H1 (cell line): ENCODE measurements at regions not wholly inside any gene's neighbourhood (a gene's known extent, or its start where the extent isn't known, plus 50 kb on each side); places are given as distances from the start of the nearest gene placed in this dataset.

Experiments
- CTCF ChIA-PET: fragments of 300-600 bp; sonication (Branson Sonifier 250); formaldehyde crosslinking; loops from one replicate; lab custom pipeline; 2021; ENCODE audit not compliant: partially characterized antibody; lab: Charles Lee
- POLR2A ChIA-PET: fragments of 300-600 bp; sonication (Branson Sonifier 250); formaldehyde crosslinking; loops from one replicate; lab custom pipeline; 2021; ENCODE audit warnings: inconsistent platforms; ENCODE audit not compliant: partially characterized antibody; lab: Charles Lee
- DNase-seq, 2 experiments: peaks; one replicate each; pipeline versions ENCODE4 v3.0.0 to v3.0.0-alpha.2; 2010 to 2022; ENCODE audit warnings: low spot score in 2 of 2, low read depth in 1 of 2, mixed read lengths in 1 of 2
- FAIRE-seq: peaks from 2 replicates; lab custom pipeline; 2011; peaks lifted over from hg19 to GRCh38; lab: Jason Lieb, UNC
- H2AFZ ChIP-seq: 2 replicates; pipeline ENCODE4 v1.8.1; 2012; ENCODE audit warnings: low read length, inconsistent platforms
- H2AK5ac ChIP-seq: 2 replicates; pipeline ENCODE4 v1.6.1; 2013; ENCODE audit warnings: low read depth, low read length
- H2BK120ac ChIP-seq: replicated peaks from 2 replicates; pipeline ENCODE3; 2013; ENCODE audit warnings: low read depth, low read length, inconsistent platforms
- H2BK12ac ChIP-seq: 2 replicates; pipeline ENCODE4 v1.6.1; 2013; ENCODE audit warnings: low read depth, low read length
- H2BK15ac ChIP-seq: 2 replicates; pipeline ENCODE4 v1.6.1; 2013; ENCODE audit warnings: low read length
- H2BK20ac ChIP-seq: 2 replicates; pipeline ENCODE4 v1.6.1; 2013; ENCODE audit warnings: low read length
- H2BK5ac ChIP-seq: 2 replicates; pipeline ENCODE4 v1.6.1; 2013; ENCODE audit warnings: low read depth, low read length
- H3K14ac ChIP-seq: 2 replicates; pipeline ENCODE4 v1.6.1; 2013; ENCODE audit warnings: inconsistent platforms; ENCODE audit not compliant: insufficient read length
- H3K18ac ChIP-seq: 2 replicates; pipeline ENCODE4 v1.6.1; 2013; ENCODE audit warnings: low read length; ENCODE audit errors: extremely low read depth
- H3K23ac ChIP-seq: 2 replicates; pipeline ENCODE4 v1.6.1; 2013; ENCODE audit warnings: inconsistent platforms; ENCODE audit not compliant: insufficient read length
- H3K23me2 ChIP-seq: 2 replicates; pipeline ENCODE4 v1.6.1; 2013; ENCODE audit warnings: low read depth, low read length
- H3K27ac ChIP-seq: 2 replicates; pipeline ENCODE4 v1.6.1; 2011; ENCODE audit warnings: low read depth, low read length, inconsistent platforms
- H3K27me3 ChIP-seq, 4 experiments: replicated peaks in 1 of 4; 1 replicate in 1 of 4; 2 replicates in 3 of 4; pipeline versions ENCODE4 v1.6.1 to v1.8.1; 2011 to 2013; ENCODE audit warnings: low read length in 3 of 4, mild to moderate bottlenecking in 3 of 4, inconsistent platforms in 2 of 4, mixed read lengths in 2 of 4, moderate library complexity in 1 of 4; ENCODE audit not compliant: control insufficient read depth in 3 of 4, insufficient read depth in 3 of 4; ENCODE audit errors: extremely low read depth in 1 of 4
- H3K36me3 ChIP-seq, 4 experiments: 2 replicates each; pipeline versions ENCODE4 v1.6.1 to v1.8.1; 2011 to 2013; ENCODE audit warnings: mild to moderate bottlenecking in 4 of 4, low read length in 3 of 4, moderate library complexity in 2 of 4, control low read depth in 1 of 4, inconsistent platforms in 1 of 4; ENCODE audit not compliant: insufficient read depth in 4 of 4, control insufficient read depth in 2 of 4
- H3K4ac ChIP-seq: replicated peaks from 2 replicates; pipeline ENCODE3; 2013; ENCODE audit warnings: low read length, low read depth, mixed read lengths, inconsistent platforms; ENCODE audit not compliant: insufficient read length
- H3K4me1 ChIP-seq, 4 experiments: replicated peaks in 1 of 4; 1 replicate in 1 of 4; 2 replicates in 3 of 4; pipeline versions ENCODE4 v1.6.1 to v1.8.1; 2011 to 2013; ENCODE audit warnings: low read length in 3 of 4, inconsistent platforms in 2 of 4, mixed read lengths in 1 of 4; ENCODE audit not compliant: insufficient read depth in 4 of 4, control insufficient read depth in 3 of 4
- H3K4me2 ChIP-seq, 2 experiments: 2 replicates each; pipeline versions ENCODE4 v1.6.1 to v1.8.1; 2011 to 2013; ENCODE audit warnings: low read depth in 2 of 2, low read length in 2 of 2, control low read depth in 1 of 2, inconsistent platforms in 1 of 2, mild to moderate bottlenecking in 1 of 2; ENCODE audit not compliant: insufficient read depth in 1 of 2
- H3K4me3 ChIP-seq, 4 experiments: fragments of 200-600, 300-600 bp in 1 of 4; sonication (generic), shearing (Covaris generic), sonication (Bioruptor Twin) in 1 of 4; 2 replicates each; pipeline versions ENCODE4 v1.5.1 to v1.8.1; 2011 to 2016; ENCODE audit warnings: low read length in 4 of 4, low read depth in 3 of 4, control low read depth in 2 of 4, inconsistent platforms in 2 of 4, mild to moderate bottlenecking in 2 of 4, mixed read lengths in 1 of 4, moderate library complexity in 1 of 4; ENCODE audit not compliant: insufficient read depth in 2 of 4; ENCODE audit errors: extremely low read depth in 1 of 4
- H3K56ac ChIP-seq: replicated peaks from 2 replicates; pipeline ENCODE3; 2013; ENCODE audit warnings: low read depth, mild to moderate bottlenecking, mixed read lengths, low read length, inconsistent platforms; ENCODE audit not compliant: insufficient read length
- H3K79me1 ChIP-seq: 2 replicates; pipeline ENCODE4 v1.6.1; 2013; ENCODE audit warnings: low read depth, low read length, control low read depth
- H3K79me2 ChIP-seq, 2 experiments: 2 replicates each; pipeline versions ENCODE4 v1.6.1 to v1.8.1; 2012 to 2013; ENCODE audit warnings: low read length in 2 of 2, mild to moderate bottlenecking in 2 of 2, inconsistent platforms in 1 of 2; ENCODE audit not compliant: insufficient read depth in 2 of 2, control insufficient read depth in 1 of 2
- H3K9ac ChIP-seq, 4 experiments: replicated peaks in 1 of 4; 1 replicate in 1 of 4; 2 replicates in 3 of 4; pipeline versions ENCODE4 v1.6.1 to v1.8.1; 2011 to 2013; ENCODE audit warnings: low read depth in 3 of 4, low read length in 3 of 4, control low read depth in 2 of 4, mild to moderate bottlenecking in 2 of 4, moderate library complexity in 2 of 4, inconsistent platforms in 1 of 4; ENCODE audit errors: extremely low read depth in 1 of 4
- H3K9me3 ChIP-seq, 2 experiments: 2 replicates each; pipeline versions ENCODE4 v1.6.1 to v1.8.1; 2012 to 2013; ENCODE audit warnings: mild to moderate bottlenecking in 2 of 2, moderate library complexity in 2 of 2, control low read depth in 1 of 2, inconsistent platforms in 1 of 2, low read depth in 1 of 2, low read length in 1 of 2, mixed read lengths in 1 of 2; ENCODE audit not compliant: insufficient read depth in 2 of 2
- H4K20me1 ChIP-seq, 2 experiments: replicated peaks in 1 of 2; 2 replicates each; pipeline versions ENCODE3 to v1.8.1; 2011 to 2013; ENCODE audit warnings: inconsistent platforms in 2 of 2, low read length in 2 of 2, mild to moderate bottlenecking in 1 of 2; ENCODE audit not compliant: insufficient read depth in 2 of 2, control insufficient read depth in 1 of 2
- H4K5ac ChIP-seq: 2 replicates; pipeline ENCODE4 v1.6.1; 2013; ENCODE audit warnings: low read length, low read depth, mixed read lengths, inconsistent platforms; ENCODE audit not compliant: insufficient read length
- H4K8ac ChIP-seq: 2 replicates; pipeline ENCODE4 v1.8.0; 2013; ENCODE audit warnings: mild to moderate bottlenecking, moderate library complexity, low read length, inconsistent platforms; ENCODE audit not compliant: insufficient read depth; ENCODE audit errors: extremely low read depth
- H4K91ac ChIP-seq: replicated peaks from 2 replicates; pipeline ENCODE3; 2013; ENCODE audit warnings: low read length, mixed read lengths, inconsistent platforms; ENCODE audit not compliant: insufficient read length
- CBX8 ChIP-seq: fragments of 300-800, 300-1000 bp; sonication (generic); IDR thresholded peaks from 2 replicates; pipeline ENCODE4 v1.7.1; 2016; ENCODE audit warnings: low read depth, low read length, borderline replicate concordance
- EP300 ChIP-seq, 2 experiments: IDR thresholded peaks; 1 replicate in 1 of 2; 2 replicates in 1 of 2; pipeline ENCODE4 v1.6.1; 2011 to 2012; ENCODE audit warnings: low read depth in 2 of 2, low read length in 2 of 2, mild to moderate bottlenecking in 2 of 2, borderline replicate concordance in 1 of 2, inconsistent platforms in 1 of 2, moderate library complexity in 1 of 2
- EZH2 ChIP-seq: fragments of 200-600 bp; sonication (generic); IDR thresholded peaks from 2 replicates; pipeline ENCODE4 v1.7.1; 2012; ENCODE audit warnings: low read depth, mild to moderate bottlenecking, moderate library complexity, low read length, inconsistent platforms; ENCODE audit not compliant: severe bottlenecking
- FOSL1 ChIP-seq: IDR thresholded peaks from 2 replicates; pipeline ENCODE4 v1.6.1; 2011; ENCODE audit warnings: mild to moderate bottlenecking, low read depth, low read length, moderate library complexity; ENCODE audit not compliant: insufficient read depth
- JUN ChIP-seq: IDR thresholded peaks from 2 replicates; pipeline ENCODE4 v1.6.1; 2011; ENCODE audit warnings: low read depth, mild to moderate bottlenecking, improper control_type of control experiment, low read length
- KDM4A ChIP-seq: IDR thresholded peaks from one replicate; pipeline ENCODE4 v1.7.1; 2012; ENCODE audit warnings: low read depth, mild to moderate bottlenecking, moderate library complexity, low read length, inconsistent platforms; ENCODE audit not compliant: severe bottlenecking
- SIN3A ChIP-seq, 2 experiments: IDR thresholded peaks in 1 of 2; conservative IDR thresholded peaks in 1 of 2; 2 replicates each; pipeline ENCODE4 v1.6.1; 2011 to 2012; ENCODE audit warnings: low read length in 2 of 2, improper control_type of control experiment in 1 of 2, low read depth in 1 of 2, mild to moderate bottlenecking in 1 of 2
- SP1 ChIP-seq: IDR thresholded peaks from 2 replicates; pipeline ENCODE4 v1.6.1; 2011; ENCODE audit warnings: low read depth, low read length
- YY1 ChIP-seq: IDR thresholded peaks from 2 replicates; pipeline ENCODE4 v1.6.1; 2011; ENCODE audit warnings: low read depth, mild to moderate bottlenecking, low read length
- WGBS, 2 experiments: shearing (Covaris generic) in 1 of 2; methylation state at CpG; one replicate each; pipeline versions ENCODE4 v1.1.6 to v1.1.7; 2013 to 2015; ENCODE audit warnings: low lambda C conversion rate in 2 of 2, mixed read lengths in 2 of 2, inconsistent platforms in 1 of 2, low coverage in 1 of 2, missing lambda C conversion rate in 1 of 2; ENCODE audit not compliant: insufficient replicate concordance in 2 of 2, insufficient coverage in 1 of 2, insufficient read length in 1 of 2; ENCODE audit errors: extremely low coverage in 1 of 2, missing lambda C conversion rate in 1 of 2; 5-methylcytosine and 5-hydroxymethylcytosine counted together
- TF ChIP-seq, protein P1 (sequence below), 3 experiments: IDR thresholded peaks; 1 replicate in 2 of 3; 2 replicates in 1 of 3; pipeline versions ENCODE4 v1.5.1 to v1.6.1; 2011; ENCODE audit warnings: low read length in 3 of 3, mild to moderate bottlenecking in 3 of 3, inconsistent platforms in 2 of 3, low read depth in 1 of 3, moderate library complexity in 1 of 3; ENCODE audit not compliant: insufficient read depth in 1 of 3; ENCODE audit errors: control extremely low read depth in 1 of 3

DNA sequence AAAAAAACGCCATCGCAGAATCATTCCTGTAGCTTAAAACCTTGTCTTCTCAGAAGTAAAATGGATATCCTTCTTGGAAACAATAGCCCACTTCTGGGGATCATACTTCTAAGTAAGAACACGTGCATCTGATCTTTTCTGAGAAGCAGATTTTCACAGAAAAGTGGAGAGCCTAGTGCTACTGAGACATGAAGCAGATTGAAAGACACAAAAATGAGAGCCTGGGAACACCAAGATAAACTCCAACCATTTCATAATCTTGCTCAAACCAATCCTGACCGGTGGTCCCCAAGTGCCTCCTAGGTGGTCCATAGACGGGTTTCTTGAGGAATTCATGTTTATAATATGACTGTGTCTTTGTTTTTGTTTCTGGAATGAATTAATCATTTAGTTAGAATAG is 191.2 kb downstream of the IRS1 start:
- Histone ChIP-seq H2BK5ac (no peak overlapping the region), H3K4me1 (no peaks in the 10 kb centered on the region), H4K91ac (no peak overlapping the region), H3K4me3 (no peak overlapping the region), H3K9ac (no peak overlapping the region), H3K56ac (no peak overlapping the region), H4K8ac (no peak overlapping the region), H3K18ac (no peak overlapping the region), H3K4ac (no peak overlapping the region), H3K9me3 (no peaks in the 10 kb centered on the region), H3K79me2 (no peaks in the 10 kb centered on the region), H3K27me3 (no peaks in the 10 kb centered on the region), H2AFZ (no peak overlapping the region), H3K27ac (no peak overlapping the region), H2BK120ac (no peak overlapping the region), H3K36me3 (no peaks in the 10 kb centered on the region), H2BK20ac (no peak overlapping the region), H2BK12ac (no peak overlapping the region)
- FAIRE-seq = no peak
- POLR2A ChIA-PET = no interaction called here
- no peak for DNase-seq
- TF ChIP-seq CBX8 = no peak
- no peak for TF ChIP-seq SIN3A (conservative IDR thresholded peaks at IDR 0.05 in 1 of 2, IDR thresholded peaks at IDR 0.05 in 1 of 2; ENCODE audit: low read depth in 1 of 2, low read length in 2 of 2)
- no peak for TF ChIP-seq JUN
- no peak for TF ChIP-seq YY1
- TF ChIP-seq EP300 (IDR thresholded peaks at IDR 0.05; ENCODE audit: borderline replicate concordance in 1 of 2, low read depth in 2 of 2, low read length in 2 of 2) = no peak
- no peak for TF ChIP-seq EZH2
- TF ChIP-seq, protein P1, sequence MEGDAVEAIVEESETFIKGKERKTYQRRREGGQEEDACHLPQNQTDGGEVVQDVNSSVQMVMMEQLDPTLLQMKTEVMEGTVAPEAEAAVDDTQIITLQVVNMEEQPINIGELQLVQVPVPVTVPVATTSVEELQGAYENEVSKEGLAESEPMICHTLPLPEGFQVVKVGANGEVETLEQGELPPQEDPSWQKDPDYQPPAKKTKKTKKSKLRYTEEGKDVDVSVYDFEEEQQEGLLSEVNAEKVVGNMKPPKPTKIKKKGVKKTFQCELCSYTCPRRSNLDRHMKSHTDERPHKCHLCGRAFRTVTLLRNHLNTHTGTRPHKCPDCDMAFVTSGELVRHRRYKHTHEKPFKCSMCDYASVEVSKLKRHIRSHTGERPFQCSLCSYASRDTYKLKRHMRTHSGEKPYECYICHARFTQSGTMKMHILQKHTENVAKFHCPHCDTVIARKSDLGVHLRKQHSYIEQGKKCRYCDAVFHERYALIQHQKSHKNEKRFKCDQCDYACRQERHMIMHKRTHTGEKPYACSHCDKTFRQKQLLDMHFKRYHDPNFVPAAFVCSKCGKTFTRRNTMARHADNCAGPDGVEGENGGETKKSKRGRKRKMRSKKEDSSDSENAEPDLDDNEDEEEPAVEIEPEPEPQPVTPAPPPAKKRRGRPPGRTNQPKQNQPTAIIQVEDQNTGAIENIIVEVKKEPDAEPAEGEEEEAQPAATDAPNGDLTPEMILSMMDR (IDR thresholded peaks at IDR 0.05; ENCODE audit: control extremely low read depth in 1 of 3, insufficient read depth in 1 of 3, low read depth in 1 of 3, low read length in 3 of 3) = no peak
- TF ChIP-seq FOSL1 = no peak
- no peak for TF ChIP-seq SP1
- no peak for TF ChIP-seq KDM4A
- TF ChIP-seq, all 59 proteins: peak for 0
- Histone ChIP-seq H3K23me2 (no peaks in the 10 kb centered on the region), H3K4me2 (no peak overlapping the region), H3K79me1 (no peaks in the 10 kb centered on the region), H2AK5ac (no peak overlapping the region), H4K5ac (no peak overlapping the region), H4K20me1 (no peaks in the 10 kb centered on the region), H3K23ac (no peak overlapping the region), H2BK15ac (no peak overlapping the region), H3K14ac (no peak overlapping the region)
- CTCF ChIA-PET = no interaction called here
- 86% methylated on average over 4 of the region's 5 CpGs; no CpG with 5 or more reads in 1 of the 2 experiments for WGBS, 2 experiments
